KMS-11 (cell line): ENCODE measurements at regions not wholly inside any gene's neighbourhood (a gene's known extent, or its start where the extent isn't known, plus 50 kb on each side); places are given as distances from the start of the nearest gene placed in this dataset.

Experiments
- H2AFZ ChIP-seq: fragments of 200-600 bp; sonication (generic); 2 replicates; pipeline ENCODE4 v1.6.1; 2016; ENCODE audit warnings: antibody characterized with exemption, mixed run types, low read depth
- H3K27ac ChIP-seq: fragments of 200-600 bp; sonication (generic); 2 replicates; pipeline ENCODE4 v1.6.1; 2016; ENCODE audit warnings: mild to moderate bottlenecking, mixed run types
- H3K27me3 ChIP-seq: fragments of 200-600 bp; sonication (generic); 2 replicates; pipeline ENCODE4 v1.6.1; 2017; ENCODE audit warnings: mild to moderate bottlenecking, low read depth, mixed run types, moderate library complexity; ENCODE audit not compliant: insufficient read depth
- H3K36me3 ChIP-seq: fragments of 200-600 bp; sonication (generic); 2 replicates; pipeline ENCODE4 v1.6.1; 2017; ENCODE audit warnings: mild to moderate bottlenecking, mixed run types; ENCODE audit not compliant: insufficient read depth
- H3K4me1 ChIP-seq: fragments of 200-600 bp; sonication (generic); 2 replicates; pipeline ENCODE4 v1.6.1; 2016; ENCODE audit warnings: mild to moderate bottlenecking, low read depth, mixed run types; ENCODE audit not compliant: poor library complexity, severe bottlenecking
- H3K4me2 ChIP-seq: fragments of 200-600 bp; sonication (generic); 2 replicates; pipeline ENCODE4 v1.7.0; 2016; ENCODE audit warnings: mild to moderate bottlenecking, mixed run types
- H3K4me3 ChIP-seq: fragments of 200-600 bp; sonication (generic); IDR thresholded peaks from 2 replicates; pipeline ENCODE4 v1.6.1; 2017; ENCODE audit warnings: low read depth, low read length, mixed read lengths; ENCODE audit not compliant: insufficient read depth
- H3K79me2 ChIP-seq: fragments of 200-600 bp; sonication (generic); 2 replicates; pipeline ENCODE4 v1.6.1; 2016; ENCODE audit warnings: low read depth, mixed run types; ENCODE audit not compliant: insufficient read depth
- H3K9ac ChIP-seq: fragments of 200-600 bp; sonication (generic); 2 replicates; pipeline ENCODE4 v1.6.1; 2016; ENCODE audit warnings: mild to moderate bottlenecking, mixed run types
- H4K20me1 ChIP-seq: fragments of 200-600 bp; sonication (generic); 2 replicates; pipeline ENCODE4 v1.6.1; 2016; ENCODE audit warnings: mild to moderate bottlenecking, mixed run types; ENCODE audit not compliant: insufficient read depth
- CTCF ChIP-seq: fragments of 200-600 bp; sonication (generic); conservative IDR thresholded peaks from 2 replicates; pipeline ENCODE4 v1.6.1; 2017; ENCODE audit warnings: low read depth, mild to moderate bottlenecking, antibody characterized with exemption, low read length, moderate library complexity, mixed read lengths

DNA sequence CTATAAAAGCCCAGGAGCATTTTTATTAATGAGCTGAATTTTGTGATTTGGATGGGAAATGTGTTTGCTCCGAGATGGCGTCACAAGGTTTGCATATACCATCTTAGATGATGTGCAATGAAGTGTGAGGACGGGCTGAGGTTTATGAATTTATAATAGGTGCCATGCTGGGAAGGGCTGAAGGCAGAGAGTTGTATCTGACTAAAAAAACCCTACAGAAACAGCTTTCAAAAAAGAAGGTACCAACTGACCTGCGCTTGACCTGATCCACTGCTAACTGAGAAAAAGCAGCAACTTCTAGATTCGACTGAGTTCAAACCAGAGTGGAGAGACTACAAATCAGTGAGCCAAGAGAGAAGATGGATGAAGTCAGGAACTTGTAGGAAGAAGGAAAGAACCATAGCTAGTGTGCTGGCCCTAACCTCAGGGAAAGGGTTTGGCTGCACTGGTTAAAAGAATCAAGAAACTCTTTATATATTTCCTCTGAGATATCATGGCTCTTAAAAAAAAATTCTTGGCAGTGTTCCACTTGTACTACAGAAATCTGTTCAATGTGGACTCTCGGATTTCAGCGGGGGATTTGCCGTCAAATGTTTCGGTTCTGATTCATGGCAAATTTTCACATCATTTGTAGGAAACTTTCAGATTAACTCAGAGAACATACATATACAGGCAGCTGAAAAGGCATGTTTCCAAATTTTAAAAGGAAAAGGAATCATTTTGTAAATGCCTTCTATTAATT is 56.5 kb upstream of the HDGFL1 start:
- H3K4me3 ChIP-seq: no peak overlapping the region
- no peak overlapping the region for H3K9ac ChIP-seq
- no peaks in the 10 kb centered on the region for H4K20me1 ChIP-seq
- H3K79me2 ChIP-seq: no peaks in the 10 kb centered on the region
- H2AFZ ChIP-seq: no peak overlapping the region
- no peak for TF ChIP-seq CTCF
- H3K27ac ChIP-seq: no peak overlapping the region
- no peaks in the 10 kb centered on the region for H3K27me3 ChIP-seq
- no peak overlapping the region for H3K4me2 ChIP-seq
- no peaks in the 10 kb centered on the region for H3K4me1 ChIP-seq
- no peaks in the 10 kb centered on the region for H3K36me3 ChIP-seq

- H3K4me3 ChIP-seq: no peak overlapping the region
- H3K4me2 ChIP-seq: no peak overlapping the region
- no peak overlapping the region for H2AFZ ChIP-seq
- no peak overlapping the region for H3K27ac ChIP-seq
- H3K79me2 ChIP-seq: no peaks in the 10 kb centered on the region
- H3K4me1 ChIP-seq: no peaks in the 10 kb centered on the region
- no peaks in the 10 kb centered on the region for H3K36me3 ChIP-seq
- no peaks in the 10 kb centered on the region for H3K27me3 ChIP-seq
- H4K20me1 ChIP-seq: no peaks in the 10 kb centered on the region
- H3K9ac ChIP-seq: no peak overlapping the region
- TF ChIP-seq CTCF: no peak
Observed at GRCh38 chr6:22513667-22514066, 55.7 kb upstream of the HDGFL1 start.

- H3K36me3 ChIP-seq: no peaks in the 10 kb centered on the region
- no peak overlapping the region for H3K4me3 ChIP-seq
- no peak overlapping the region for H2AFZ ChIP-seq
- H3K4me1 ChIP-seq: no peaks in the 10 kb centered on the region
- no peaks in the 10 kb centered on the region for H3K79me2 ChIP-seq
- H4K20me1 ChIP-seq: no peaks in the 10 kb centered on the region
- H3K27ac ChIP-seq: no peak overlapping the region
- H3K4me2 ChIP-seq: no peak overlapping the region
- no peak overlapping the region for H3K9ac ChIP-seq
- TF ChIP-seq CTCF: no peak
- no peaks in the 10 kb centered on the region for H3K27me3 ChIP-seq
Observed at GRCh38 chr6:22519237-22519636, 50.1 kb upstream of the HDGFL1 start.
